Natural killer cell (primary cell): ENCODE measurements at regions not wholly inside any gene's neighbourhood (a gene's known extent, or its start where the extent isn't known, plus 50 kb on each side); places are given as distances from the start of the nearest gene placed in this dataset.
"Not testable (repeated sequence)": the region's sequence is repeated elsewhere in the genome, so short reads cannot be mapped to it uniquely, and the experiment has no call there.

Source experiments
- ATAC-seq, 3 donors: fragments of 150-1000 bp in 2 of 3; fragments of 200-7000 bp in 1 of 3; cut with Tn5 transposase; 1 replicate in 1 of 3; 2 replicates in 2 of 3; pipeline ENCODE4 v1.10.0; 2021; ENCODE audit warnings: mild to moderate bottlenecking in 2 of 3, moderate library complexity in 2 of 3
- DNase-seq, 2 donors: peaks; one replicate each; pipeline versions ENCODE4 v3.0.0 to v3.0.0-alpha.2; 2013 to 2021; ENCODE audit warnings: mixed read lengths in 1 of 2
- H3K27ac ChIP-seq: one replicate; pipeline ENCODE4 v1.5.1; 2013; ENCODE audit warnings: mild to moderate bottlenecking, low read length
- H3K27me3 ChIP-seq: one replicate; pipeline ENCODE4 v1.6.1; 2013; ENCODE audit warnings: low read length; ENCODE audit not compliant: control insufficient read depth, insufficient read depth
- H3K36me3 ChIP-seq: one replicate; pipeline ENCODE4 v1.6.1; 2013; ENCODE audit warnings: low read length; ENCODE audit not compliant: control insufficient read depth, insufficient read depth
- H3K4me1 ChIP-seq: one replicate; pipeline ENCODE4 v1.6.1; 2013; ENCODE audit warnings: low read length; ENCODE audit not compliant: control insufficient read depth, insufficient read depth
- H3K4me3 ChIP-seq: one replicate; pipeline ENCODE4 v1.5.1; 2013; ENCODE audit warnings: low read length
- H3K9me3 ChIP-seq: one replicate; pipeline ENCODE4 v1.6.1; 2013; ENCODE audit warnings: low read length; ENCODE audit not compliant: control insufficient read depth, insufficient read depth
- H3K27ac Mint-ChIP-seq, 2 donors: one replicate each; pipeline ENCODE4 v1.8.0; 2022; ENCODE audit warnings: mild to moderate bottlenecking in 2 of 2, mixed read lengths in 2 of 2, moderate library complexity in 1 of 2
- H3K27me3 Mint-ChIP-seq, 2 donors: one replicate each; pipeline ENCODE4 v1.8.0; 2022; ENCODE audit warnings: low read depth in 2 of 2, mixed read lengths in 2 of 2
- H3K36me3 Mint-ChIP-seq: one replicate; pipeline ENCODE4 v1.8.0; 2022; ENCODE audit warnings: mixed read lengths
- H3K4me1 Mint-ChIP-seq, 2 donors: one replicate each; pipeline ENCODE4 v1.8.0; 2022; ENCODE audit warnings: mixed read lengths in 2 of 2
- H3K4me3 Mint-ChIP-seq: one replicate; pipeline ENCODE4 v1.8.0; 2022; ENCODE audit warnings: mild to moderate bottlenecking, moderate library complexity, mixed read lengths
- H3K9me3 Mint-ChIP-seq, 2 donors: one replicate each; pipeline ENCODE4 v1.8.0; 2022; ENCODE audit warnings: mixed read lengths in 2 of 2
- CTCF ChIP-seq: fragments of 200-600 bp; IDR thresholded peaks from one replicate; pipeline ENCODE4 v1.8.0; 2022; ENCODE audit warnings: antibody characterized with exemption
- WGBS: methylation state at CpG from one replicate; pipeline ENCODE4 v1.1.7; 2013; ENCODE audit warnings: missing lambda C conversion rate; ENCODE audit not compliant: insufficient coverage; 5-methylcytosine and 5-hydroxymethylcytosine counted together
- intact Hi-C: fragments of 100-400 bp; cut with micrococcal nuclease; formaldehyde crosslinking; loops from one replicate; pipeline ENCODE4 v1.14.2; 2022

DNA sequence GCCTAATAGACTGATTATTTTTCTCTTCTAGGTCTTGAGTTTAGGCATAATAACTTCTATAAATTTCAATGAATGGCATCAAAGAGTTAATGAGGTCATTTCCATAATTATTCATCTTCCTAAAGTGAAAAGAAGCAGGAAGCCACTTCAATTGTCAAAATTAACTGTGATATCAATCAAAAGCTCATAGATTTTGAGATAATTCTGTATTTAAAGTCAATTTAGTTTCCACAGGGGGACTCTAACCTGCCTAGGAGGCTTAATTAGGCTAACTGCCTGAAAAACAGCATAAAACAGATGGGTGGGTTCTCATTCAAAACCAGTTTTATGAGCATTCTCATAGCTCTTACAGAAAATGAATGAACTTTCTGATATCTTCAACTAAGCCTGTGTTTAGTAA is 177.8 kb downstream of the OTOL1 start:
- H3K36me3 ChIP-seq: no peaks in the 10 kb centered on the region
- no peak for TF ChIP-seq CTCF
- intact Hi-C loops: no loop called here
- Mint-ChIP-seq H3K27me3 (no peaks in the 10 kb centered on the region), H3K27ac (no peak overlapping the region), H3K4me1 (no peaks in the 10 kb centered on the region), H3K4me3 (no peak overlapping the region), H3K36me3 (no peaks in the 10 kb centered on the region), H3K9me3 (peaks cover 0 to 8% of the 10 kb centered on the region in 2 donors)
- no peaks in the 10 kb centered on the region for H3K4me1 ChIP-seq
- no peak overlapping the region for H3K4me3 ChIP-seq
- ATAC-seq (no peak), DNase-seq (no peak)
- H3K9me3 ChIP-seq: peaks cover 7% of the 10 kb centered on the region
- H3K27me3 ChIP-seq: no peaks in the 10 kb centered on the region
- H3K27ac ChIP-seq: no peak overlapping the region

DNA sequence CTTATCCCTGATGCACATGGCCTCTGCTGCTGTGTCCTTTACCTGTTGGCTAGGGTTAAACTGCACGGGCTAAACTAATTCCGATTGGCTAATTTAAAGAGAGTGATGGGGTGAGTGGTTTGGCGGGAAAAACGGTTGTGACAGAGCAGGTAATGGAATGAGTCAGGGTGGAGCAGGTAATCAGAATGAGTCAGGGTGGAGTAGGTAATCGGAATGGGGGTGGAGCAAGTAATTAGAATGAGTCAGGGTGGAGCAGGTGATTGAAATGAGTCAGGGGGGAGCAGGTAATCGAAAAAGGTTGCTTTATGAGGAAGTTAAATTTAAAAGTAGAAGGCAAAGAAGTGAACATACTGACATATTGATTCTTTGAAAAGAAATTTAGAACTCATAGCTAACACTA is 185.2 kb downstream of the OTOL1 start:
- H3K36me3 Mint-ChIP-seq, H3K27me3 ChIP-seq, H3K27me3 Mint-ChIP-seq, H3K4me1 ChIP-seq, H3K27ac ChIP-seq, H3K4me1 Mint-ChIP-seq, H3K4me3 Mint-ChIP-seq, H3K9me3 ChIP-seq, H3K27ac Mint-ChIP-seq, ATAC-seq, intact Hi-C loops, H3K4me3 ChIP-seq, H3K36me3 ChIP-seq, DNase-seq: not testable (repeated sequence)
- H3K9me3 Mint-ChIP-seq: peaks cover 9 to 14% of the 10 kb centered on the region in 2 donors
- 90% methylated on average over 6 of the region's 6 CpGs for WGBS

- no peak overlapping the region for H3K27ac ChIP-seq
- no peak for ATAC-seq
- no peak overlapping the region for H3K4me3 Mint-ChIP-seq
- no peaks in the 10 kb centered on the region for H3K4me1 Mint-ChIP-seq
- H3K9me3 ChIP-seq: no peaks in the 10 kb centered on the region
- intact Hi-C loops: no loop called here
- H3K36me3 Mint-ChIP-seq: no peaks in the 10 kb centered on the region
- H3K27ac Mint-ChIP-seq: no peak overlapping the region
- no peaks in the 10 kb centered on the region for H3K27me3 Mint-ChIP-seq
- DNase-seq: no peak
- no peak overlapping the region for H3K4me3 ChIP-seq
- no peak for TF ChIP-seq CTCF
- no peaks in the 10 kb centered on the region for H3K36me3 ChIP-seq
- 7% methylated on average over 2 of the region's 2 CpGs for WGBS
- peaks cover 11 to 14% of the 10 kb centered on the region in 2 donors for H3K9me3 Mint-ChIP-seq
- no peaks in the 10 kb centered on the region for H3K27me3 ChIP-seq
- H3K4me1 ChIP-seq: no peaks in the 10 kb centered on the region
Measured at GRCh38 chr3:161682715-161683114, 186.1 kb downstream of the OTOL1 start.

DNA sequence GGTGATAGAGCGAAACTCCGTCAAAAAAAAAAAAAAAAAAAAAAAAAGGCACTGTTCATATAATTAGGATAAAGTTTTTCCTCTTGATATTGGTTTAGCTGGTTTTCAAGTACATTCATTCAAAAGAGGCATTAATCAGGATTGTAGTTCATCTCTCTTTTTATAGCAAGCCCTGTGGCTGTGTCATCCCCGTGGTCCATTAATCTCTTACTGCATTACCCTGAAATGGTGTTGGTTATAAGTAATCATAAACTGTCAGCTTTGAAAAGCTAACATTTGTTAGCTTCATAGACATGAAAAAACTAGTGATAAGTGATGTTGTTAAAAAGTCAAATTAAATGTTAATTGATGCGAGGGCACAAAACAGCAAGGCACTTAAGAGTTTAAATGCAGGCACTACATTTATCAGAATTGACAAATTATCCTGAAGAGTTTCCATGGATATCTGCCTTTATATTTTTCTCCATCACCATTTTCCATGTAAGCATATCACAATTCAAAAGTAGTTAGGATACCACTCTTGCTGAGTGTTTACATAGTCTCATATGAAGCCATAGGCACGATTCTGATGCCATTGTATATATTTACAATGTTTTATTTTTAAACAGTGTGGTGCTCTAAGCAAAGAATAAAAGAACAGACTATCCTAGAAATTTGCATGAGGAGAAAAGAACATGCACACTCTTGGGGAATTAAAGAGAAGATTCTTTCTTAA is 193.1 kb downstream of the OTOL1 start:
- Histone ChIP-seq H3K27me3 (no peaks in the 10 kb centered on the region), H3K27ac (no peak overlapping the region), H3K9me3 (no peaks in the 10 kb centered on the region), H3K4me3 (no peak overlapping the region), H3K36me3 (no peaks in the 10 kb centered on the region), H3K4me1 (no peaks in the 10 kb centered on the region)
- Mint-ChIP-seq H3K4me1 (no peaks in the 10 kb centered on the region), H3K36me3 (no peaks in the 10 kb centered on the region), H3K4me3 (no peak overlapping the region), H3K27me3 (no peaks in the 10 kb centered on the region), H3K9me3 (peaks cover 5 to 12% of the 10 kb centered on the region in 2 donors), H3K27ac (no peak overlapping the region)
- ATAC-seq (no peak), DNase-seq (no peak)
- TF ChIP-seq CTCF: no peak
- WGBS: 97% methylated on average over 3 of the region's 5 CpGs
- intact Hi-C loops: no loop called here
